Ureter (tissue), 1 donor: ENCODE measurements at regions not wholly inside any gene's neighbourhood (a gene's known extent, or its start where the extent isn't known, plus 50 kb on each side); places are given as distances from the start of the nearest gene placed in this dataset.
A peak's percentile ranks its signal among the peaks of the same experiment; 100 is the strongest.
"Not testable (repeated sequence)": the region's sequence is repeated elsewhere in the genome, so short reads cannot be mapped to it uniquely, and the experiment has no call there.

Experiments
- DNase-seq: peaks from one replicate; pipeline ENCODE4 v3.0.0-alpha.2; 2020; ENCODE audit warnings: low spot score
- donor health status: DM: yes; HTN: yes; CAD: no.

DNA sequence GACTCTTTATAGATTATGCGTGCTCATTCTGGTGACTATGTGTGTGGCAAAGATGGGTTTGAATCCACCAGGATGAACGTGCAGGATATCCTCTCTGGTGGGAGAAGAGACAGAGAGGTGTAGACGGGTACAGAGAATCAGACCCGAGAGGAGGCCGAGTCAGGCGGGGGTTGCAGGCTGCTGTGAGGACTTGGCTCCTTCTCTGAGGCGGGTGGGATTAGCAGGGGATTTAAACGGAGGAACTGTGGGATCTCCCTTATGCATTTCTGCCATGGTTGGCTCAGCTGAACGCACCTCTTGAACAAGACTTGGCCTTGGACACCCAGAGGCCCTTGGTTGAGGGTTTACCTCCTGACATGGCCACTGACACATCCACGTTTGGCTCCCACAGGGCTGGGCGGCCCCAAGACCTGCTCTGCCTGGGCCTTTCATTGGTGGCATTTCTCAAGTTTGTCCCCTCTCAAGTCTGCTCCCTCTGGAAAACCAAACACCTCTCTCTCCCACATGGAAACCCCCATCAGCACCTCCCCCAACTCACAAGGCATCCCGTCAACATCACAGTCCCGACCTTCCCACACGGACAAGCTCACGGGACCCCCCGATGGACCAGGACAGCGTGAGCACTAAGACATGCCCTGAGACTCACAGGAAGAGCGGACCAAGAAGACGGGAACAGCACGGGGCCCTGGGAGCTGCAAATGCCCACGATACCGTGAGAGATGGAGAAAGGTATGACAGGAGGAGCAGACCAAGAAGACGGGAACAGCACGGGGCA lies 158.3 kb downstream of the RTP5 start:
- DNase-seq, result peak; percentile 37

DNA sequence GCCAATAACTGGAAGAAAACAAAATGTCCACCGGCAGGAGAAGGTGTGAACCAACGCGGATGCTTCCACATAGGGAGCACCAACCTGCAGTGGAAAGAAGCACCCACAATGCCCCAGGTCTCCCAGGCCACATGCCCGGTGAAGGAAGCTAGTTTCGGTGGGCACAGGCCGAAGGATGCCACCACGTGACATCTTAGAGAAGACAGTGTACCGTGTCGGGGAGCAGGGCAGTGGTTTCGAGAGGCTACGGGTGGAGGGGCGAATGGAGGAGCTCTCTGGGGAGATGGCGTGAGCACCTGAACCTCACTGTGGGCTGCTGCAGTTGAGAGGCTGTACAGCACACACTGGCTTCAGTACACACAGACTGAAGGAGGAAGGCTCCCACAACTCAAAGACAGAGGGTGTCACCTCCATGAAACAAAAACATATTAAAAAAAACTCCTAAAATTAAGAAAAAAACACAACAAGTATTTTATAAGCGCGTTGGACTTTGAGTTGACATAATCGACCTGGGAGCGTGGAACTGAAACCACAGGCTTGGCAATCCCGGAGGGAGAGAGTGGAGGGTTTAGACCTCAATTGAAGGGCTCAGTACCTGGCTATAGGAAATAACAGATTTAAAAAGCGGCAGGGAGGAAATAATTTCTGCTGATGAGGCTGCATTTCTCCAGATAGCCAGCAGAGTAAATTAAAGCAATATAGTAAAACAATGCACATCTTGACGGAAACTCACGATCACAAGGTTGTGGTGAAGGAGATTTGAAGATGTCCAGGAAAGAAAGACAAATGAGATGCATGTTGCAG lies 160.1 kb downstream of the RTP5 start:
- peak; percentile 33 for DNase-seq

DNA sequence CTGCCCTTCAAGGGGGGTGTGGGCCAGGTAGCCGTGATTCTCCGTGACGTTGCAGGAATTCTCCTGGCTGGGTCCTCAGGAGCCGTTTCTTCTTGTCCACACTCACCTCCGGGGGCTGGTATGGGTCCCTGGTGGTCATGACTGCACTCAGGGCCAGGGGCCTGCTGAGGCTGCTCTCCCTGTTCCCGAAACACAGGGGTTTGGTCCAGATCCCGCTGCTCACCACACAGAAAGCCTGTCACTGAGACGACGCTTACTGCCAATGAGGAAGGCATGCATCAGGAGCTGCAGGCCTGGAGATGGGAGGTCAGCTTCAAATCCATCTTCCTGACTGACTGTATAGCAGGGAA lies 160.7 kb downstream of the RTP5 start:
- DNase-seq, result no peak

DNA sequence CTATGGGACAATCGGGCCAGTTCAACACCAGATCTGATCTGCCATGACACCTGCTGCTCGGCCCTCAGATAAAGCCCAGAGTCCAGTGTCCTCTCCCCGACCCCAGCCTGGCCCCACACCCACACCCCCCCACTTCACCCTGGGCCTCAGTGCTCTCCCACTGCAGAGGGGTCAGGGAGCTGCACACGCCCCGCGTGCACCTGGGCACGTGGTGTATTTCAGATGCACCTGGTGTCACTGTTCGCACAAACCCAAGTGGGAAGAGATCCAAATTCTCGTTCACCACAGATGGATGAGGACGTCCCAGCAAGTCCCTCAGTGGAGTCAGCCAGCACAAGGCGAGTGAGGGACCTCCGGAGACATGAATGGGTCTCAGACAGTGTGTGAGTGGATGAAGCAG lies 161.3 kb downstream of the RTP5 start:
- peak; percentile 2 for DNase-seq

DNA sequence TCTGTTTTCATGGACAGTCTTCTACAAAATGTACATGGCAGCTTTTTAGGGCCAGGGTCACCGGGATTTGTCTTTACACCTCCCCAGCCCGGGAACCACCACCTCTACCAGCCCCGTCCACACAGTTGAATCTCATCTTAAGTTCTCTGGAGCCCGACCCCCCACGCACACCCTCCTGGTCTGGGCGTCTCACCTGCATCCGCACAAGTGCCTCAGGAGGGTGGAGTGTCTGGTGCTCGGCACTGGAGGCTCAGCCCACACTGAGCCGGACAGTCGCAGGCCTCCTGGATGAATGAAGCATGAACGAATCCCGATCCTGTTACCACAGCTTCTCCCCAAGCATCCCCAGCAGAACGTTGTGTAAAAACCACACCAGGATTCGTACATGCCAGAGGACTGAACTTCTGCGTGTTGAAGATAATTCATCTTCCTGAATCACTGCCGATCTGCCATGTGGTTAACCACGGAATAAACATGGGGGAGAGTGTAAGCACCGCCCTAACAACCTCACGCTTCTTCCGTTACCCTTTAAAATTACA lies 162.0 kb downstream of the RTP5 start:
- peak; percentile 40 for DNase-seq

DNA sequence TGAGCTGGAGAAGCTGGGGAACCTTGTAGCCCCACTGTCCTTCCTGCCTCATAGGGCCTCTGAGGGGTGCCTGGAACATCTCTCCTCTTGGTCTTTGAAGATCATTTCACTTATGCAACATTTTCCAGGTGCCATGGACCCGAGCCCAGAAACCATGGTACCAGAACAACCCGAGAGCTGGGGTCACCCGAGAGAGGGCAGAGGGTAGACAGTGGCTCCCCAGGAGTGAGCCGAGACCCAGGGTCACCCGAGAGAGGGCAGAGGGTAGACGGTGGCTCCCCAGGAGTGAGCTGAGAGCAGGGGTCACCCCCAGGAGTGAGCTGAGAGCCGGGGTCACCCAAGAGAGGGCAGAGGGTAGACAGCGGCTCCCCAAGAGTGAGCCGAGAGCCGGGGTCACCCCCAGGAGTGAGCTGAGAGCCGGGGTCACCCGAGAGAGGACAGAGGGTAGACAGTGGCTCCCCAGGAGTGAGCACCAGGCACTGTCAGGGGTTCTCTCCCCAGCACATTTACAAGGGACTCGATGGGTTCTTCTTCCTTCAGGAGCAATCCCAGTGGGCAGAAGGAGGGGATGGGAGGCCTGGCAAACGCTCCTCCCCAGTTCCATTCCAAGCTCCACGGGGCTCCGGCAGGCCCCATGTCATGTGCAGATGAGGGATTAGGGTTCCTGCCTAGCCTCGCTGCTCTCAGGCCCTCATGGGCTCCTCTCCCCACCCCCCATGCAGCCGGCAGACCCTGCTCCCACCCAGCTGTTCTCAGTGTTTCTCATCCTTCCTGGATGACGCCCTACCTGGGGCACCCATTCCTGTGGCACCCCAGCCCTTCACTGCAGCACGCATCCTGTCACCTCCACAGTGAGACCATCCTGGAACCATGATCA lies 163.5 kb downstream of the RTP5 start:
- peak; percentile 27 for DNase-seq

DNA sequence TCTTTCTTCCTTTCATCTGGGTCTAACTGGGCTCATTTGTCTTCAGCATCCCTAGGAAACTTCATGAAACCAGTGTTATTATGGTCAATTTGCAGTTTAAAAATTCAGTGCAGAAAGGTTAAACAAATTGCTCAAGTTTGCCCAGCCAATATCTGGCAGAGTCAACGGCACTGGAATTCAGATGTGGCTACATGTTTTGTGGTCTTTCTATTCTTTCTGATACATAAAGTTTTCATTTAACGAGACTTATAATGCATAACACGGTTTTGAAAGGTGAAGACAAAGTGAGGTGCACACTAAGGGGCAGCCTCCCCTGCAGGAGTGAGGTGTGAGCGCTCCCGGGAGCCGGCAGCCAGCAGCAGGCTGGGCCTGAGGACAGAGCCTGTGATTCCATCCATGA lies 164.6 kb downstream of the RTP5 start:
- no peak for DNase-seq

DNA sequence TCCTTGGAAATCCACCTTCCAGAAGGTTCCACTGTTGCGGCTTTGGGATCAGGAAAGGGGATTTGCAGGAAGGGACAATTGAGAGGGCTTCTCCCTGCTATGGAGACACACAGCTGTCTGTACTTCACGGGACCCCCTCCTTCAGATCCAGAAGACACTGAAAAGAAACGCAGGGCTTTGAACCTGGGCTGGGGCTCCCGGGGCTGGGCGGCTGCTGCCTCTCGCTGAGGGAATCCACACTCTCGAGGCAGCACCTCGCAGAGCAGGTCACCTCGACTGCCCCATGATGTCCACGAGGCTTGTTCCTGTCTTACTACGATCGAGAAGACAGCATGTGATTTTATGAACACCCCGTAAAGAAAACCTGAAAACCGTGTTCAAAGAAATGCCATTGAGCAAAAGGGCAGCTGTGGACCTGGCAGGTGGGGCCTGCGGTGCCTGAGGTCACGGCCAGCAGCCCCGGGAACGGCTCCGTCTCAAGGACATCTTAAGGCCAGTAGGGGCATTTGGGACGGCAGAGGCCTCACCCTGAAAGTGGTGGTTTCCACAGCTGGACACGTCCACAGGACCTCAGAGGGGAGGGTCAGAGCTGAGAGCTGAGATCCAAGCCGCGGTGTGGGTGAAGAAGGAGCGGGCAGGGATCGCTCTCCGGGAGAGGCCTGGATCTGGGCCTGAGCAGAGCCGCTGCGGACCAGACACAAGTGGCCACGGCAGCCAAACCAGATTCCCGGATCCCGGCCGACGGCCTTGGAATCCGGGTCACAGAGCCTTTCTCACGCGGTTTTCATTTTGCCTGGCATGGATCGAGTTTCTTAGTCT lies 165.7 kb downstream of the RTP5 start:
- DNase-seq, result peak; percentile 40

DNA sequence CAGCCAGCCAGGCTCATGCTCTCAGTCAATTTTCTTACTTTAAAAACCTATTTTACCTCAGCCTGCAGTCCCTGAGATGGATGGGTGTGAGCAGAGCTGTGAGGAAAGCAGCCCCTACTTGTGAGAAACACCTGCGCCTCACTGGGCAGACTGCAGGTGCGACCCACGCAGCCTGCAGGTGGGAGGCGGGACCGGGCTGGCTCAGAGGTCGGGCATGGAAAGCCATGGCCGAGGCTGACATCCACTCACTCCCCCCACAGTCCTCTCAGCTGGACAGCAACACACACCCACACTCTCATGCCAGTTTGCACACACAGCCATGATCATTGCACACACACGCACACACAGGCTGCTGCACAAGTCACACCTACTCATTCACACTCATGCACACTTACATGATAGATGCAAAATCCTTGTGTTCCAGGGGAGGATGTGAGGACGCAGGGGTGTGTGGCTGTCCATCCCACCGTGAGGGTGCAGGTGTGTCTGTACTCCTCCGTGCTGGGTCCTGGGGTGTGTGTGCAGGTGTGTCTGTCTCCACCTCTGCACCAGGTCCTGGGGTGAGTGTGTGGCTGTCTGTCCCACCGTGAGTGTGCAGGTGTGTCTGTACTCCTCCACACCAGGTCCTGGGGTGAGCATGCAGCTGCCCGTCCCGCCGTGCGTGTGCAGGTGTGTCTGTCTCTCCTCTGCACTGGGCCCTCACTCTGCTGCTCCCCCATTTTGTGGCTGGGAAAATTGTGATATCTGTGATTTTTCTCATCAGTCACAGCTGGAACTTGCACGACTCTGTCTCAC lies 166.5 kb downstream of the RTP5 start:
- DNase-seq, result peak; percentile 20

DNA sequence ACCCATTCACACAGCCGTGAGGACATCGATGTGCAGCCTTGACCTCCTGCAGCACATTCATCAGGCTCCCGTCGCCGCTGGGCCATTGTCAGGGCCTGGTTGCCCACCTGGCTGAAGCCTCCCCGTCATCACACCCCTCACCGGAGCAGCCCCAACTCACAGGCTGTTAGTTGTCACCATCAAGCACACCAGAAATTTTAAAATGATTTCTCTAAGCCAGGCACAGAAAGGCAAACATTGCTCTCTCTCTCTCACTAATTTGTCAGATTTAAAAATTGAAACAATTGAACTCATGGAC lies 167.1 kb downstream of the RTP5 start:
- peak; percentile 32 for DNase-seq

DNA sequence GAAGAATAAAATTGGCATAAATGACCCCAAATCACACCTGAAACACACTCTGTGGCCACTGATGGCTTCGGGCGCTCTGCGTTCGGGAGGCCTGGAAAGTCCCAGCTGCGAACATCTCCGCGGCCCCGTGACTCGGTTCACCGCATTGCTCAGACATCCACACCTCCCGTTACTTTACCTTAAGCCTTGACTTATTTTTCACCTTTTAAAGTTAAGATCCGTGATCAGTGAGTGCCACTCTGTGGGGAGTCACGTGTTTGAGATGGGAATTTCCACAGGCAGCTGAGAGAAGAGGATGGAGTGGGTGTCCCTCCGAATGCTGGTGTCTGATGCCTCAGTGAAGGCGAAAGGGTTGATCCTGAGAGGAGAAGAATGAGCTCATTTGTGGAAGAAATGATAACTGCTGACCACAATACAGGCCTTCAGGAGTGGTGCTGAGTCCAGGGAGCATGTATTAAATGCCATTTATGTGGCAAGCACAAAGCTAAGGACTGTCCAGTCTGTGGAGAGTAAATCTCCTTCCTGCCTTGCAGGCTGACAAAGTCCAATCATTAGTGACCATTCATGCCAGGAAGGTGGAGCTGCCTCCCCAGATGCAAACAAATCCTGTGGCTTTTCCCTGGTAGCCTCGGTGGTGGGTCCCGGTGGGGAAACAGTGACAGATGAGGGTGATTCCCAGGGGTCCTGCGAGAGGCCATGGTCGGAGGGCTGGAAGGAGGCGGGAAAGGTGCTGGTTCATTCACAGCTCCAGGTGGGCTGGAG lies 168.8 kb downstream of the RTP5 start:
- peak; percentile 32 for DNase-seq

DNA sequence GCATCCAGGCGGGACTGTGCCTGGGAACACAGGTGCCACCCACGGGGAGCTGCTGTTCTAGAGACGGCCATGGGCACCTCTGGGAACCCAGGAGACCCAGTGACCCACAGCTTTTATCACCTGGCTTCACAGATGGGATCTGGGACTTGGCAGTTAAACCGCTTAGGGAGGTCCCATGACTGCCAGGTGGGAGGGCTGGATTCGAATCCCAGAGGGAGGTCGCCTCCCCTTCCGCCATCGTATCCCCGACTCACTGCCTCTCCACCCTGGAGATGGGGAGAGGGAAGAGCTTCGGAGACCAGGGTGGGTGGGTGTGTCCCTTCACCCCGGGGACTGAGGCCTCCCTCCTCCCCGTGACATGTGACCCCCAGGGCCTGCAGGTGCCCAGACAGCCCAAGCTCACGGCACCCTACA lies 169.4 kb downstream of the RTP5 start:
- DNase-seq, result peak; percentile 30

DNA sequence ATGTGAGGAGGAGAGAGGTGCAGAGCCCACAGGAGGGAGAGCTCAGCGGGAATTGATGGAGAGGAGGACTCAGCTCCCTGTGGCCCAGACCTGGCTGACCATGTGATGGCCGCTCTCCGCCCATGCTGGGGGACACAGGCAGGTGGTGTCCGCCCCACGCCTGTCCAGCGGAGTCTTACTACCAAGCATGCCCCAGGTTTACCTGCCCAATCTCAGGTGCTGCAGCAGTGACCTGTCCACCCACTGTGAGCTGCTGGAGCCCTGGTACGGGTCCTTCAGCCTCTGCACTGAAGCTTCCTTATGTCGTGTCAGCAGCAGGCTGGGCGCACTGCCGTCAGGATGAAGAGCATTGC lies 170.8 kb downstream of the RTP5 start:
- no peak for DNase-seq

DNA sequence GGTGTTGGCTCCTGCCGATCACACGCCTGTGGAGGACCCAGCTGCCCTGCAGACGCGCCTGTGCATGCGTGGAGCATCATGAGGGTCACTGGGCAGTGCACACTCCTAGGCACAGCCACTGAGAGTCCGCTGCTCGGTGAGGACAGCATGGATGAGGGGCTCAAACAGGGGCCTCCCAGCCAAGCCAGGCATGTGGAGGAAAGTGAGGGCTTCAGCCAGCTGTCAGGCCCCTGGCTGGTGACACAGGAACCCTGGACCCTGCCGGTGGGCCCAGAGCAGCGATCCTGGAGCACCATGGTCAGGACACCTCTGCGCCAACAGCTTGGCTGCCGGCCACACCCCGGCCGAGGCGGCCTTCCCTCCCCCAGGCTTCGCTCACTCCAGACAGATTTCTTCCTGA lies 171.2 kb downstream of the RTP5 start:
- no peak for DNase-seq

DNA sequence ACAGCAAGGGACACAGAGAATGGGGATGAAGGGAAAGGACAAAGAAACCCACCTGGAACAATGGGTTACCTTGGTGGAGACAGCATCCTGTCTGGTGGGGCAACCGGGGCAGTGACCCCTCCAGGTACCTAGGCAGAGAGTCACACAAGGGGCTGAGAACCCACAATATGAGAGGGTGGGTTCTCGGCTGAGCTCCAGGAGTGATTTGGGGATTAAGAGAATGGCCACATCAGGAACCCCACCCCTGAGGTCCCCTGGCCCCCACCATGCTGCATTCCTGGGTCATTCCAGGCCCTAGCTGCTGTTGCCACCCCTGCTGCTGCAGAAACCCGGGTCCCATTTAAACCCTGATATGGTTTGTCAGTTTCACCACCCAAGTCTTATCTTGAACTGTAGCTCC lies 172.3 kb downstream of the RTP5 start:
- DNase-seq, result no peak

DNA sequence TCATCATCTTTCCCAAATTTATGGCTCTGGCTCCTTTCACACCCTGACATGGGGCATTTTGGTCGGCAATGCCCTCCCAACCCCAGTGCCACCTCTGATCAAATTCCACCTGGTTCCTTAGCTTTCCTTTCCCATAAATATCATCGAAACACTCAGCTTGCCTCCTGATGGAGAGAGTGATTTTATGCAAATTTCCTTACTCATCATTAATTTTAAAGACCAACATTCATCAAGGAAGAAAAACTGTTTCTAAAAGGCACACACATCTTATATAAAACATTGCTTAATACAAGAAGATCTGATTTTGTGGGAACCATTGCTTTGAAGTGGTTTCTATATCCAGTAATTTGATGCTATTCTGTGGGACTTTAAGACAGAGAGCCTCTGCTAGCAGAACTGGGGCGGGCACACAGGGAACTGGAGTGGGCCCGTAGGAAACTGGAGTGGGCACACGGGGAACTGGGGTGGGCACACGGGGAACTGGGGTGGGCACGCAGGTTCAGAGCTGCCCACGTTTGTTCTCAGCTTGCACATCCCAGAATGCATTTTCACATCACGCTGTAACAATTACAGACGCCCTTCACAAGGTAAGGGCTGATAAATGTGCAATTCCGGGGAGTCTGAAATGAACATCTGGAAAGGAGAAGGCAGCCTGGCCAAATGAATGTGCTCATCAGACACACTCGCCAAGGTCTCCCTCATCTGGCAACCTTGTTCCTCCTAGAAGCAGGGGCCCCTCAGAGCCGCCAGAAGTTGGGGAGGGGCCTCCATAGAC lies 174.2 kb downstream of the RTP5 start:
- peak; percentile 27 for DNase-seq

DNA sequence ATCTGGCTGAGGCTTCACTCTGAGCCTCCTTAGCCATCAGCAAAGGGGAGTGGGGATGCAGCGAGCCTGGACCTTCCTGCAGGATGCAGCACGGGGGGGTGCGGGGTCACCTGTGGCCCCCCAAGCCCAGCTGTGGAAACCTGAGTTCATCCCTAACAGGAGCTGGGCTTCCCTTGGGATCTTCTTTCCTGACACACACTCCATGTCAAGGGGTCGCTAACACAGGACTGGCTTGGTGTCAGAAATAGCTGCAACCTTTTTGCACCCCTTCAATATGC lies 174.7 kb downstream of the RTP5 start:
- peak; percentile 17 for DNase-seq

DNA sequence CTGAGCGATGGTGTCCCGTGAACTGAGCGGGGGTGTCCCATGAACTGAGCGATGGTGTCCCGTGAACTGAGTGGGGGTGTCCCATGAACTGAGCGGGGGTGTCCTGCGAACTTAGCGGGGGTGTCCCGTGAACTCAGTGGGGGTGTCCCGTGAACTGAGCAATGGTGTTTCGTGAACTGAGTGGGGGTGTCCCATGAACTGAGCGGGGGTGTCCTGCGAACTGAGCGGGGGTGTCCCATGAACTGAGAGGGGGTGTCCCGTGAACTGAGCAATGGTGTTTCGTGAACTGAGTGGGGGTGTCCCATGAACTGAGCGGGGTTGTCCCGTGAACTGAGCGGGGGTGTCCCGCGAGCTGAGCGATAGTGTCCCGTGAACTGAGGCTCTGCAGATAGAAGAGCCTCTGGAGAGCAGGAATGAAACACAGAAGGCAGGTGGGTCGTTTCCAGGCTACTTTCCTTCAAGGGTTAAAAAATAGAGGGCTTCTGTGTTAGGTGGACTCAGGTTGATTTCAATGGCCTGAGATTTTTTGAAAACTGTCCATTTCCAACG lies 176.1 kb downstream of the RTP5 start:
- not testable (repeated sequence) for DNase-seq

DNA sequence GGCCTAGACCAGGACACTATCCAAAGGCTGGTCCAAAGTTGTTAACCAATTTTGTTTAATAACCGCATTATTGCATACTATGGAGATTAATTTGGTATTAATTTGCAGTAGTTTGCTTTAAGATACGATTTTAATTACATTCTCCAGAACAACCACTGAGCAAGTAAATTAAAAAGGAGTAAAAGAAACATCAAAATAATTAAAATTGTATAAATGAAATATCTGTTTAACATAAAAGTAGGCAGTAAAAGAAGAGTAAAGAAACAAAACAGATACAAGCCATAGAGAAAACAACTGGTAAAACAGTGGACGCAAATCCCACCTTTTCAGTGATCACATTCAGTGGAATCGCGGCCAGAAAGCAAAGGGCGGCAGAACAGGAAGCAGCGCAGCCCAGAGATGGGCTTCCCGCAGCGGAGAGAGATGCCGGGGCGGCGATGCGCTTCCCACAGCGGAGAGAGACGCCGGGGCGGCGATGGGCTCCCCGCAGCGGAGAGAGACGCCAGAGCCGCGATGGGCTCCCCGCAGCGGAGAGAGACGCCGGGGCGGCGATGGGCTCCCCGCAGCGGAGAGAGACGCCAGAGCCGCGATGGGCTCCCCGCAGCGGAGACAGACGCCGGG lies 176.8 kb downstream of the RTP5 start:
- no peak for DNase-seq
